Endothelial cell (in vitro differentiated cells): ENCODE measurements at regions not wholly inside any gene's neighbourhood (a gene's known extent, or its start where the extent isn't known, plus 50 kb on each side); places are given as distances from the start of the nearest gene placed in this dataset.

Experiments used
- DNase-seq: peaks from one replicate; pipeline ENCODE4 v3.0.0; 2021; ENCODE audit warnings: low spot score
- H3K27ac Mint-ChIP-seq: one replicate; pipeline ENCODE4 v1.8.0; 2021; ENCODE audit warnings: mixed read lengths, inconsistent platforms; ENCODE audit not compliant: unreplicated experiment
- H3K27me3 Mint-ChIP-seq: one replicate; pipeline ENCODE4 v1.8.0; 2021; ENCODE audit warnings: mild to moderate bottlenecking, moderate library complexity, mixed read lengths, inconsistent platforms; ENCODE audit not compliant: unreplicated experiment
- H3K36me3 Mint-ChIP-seq: one replicate; pipeline ENCODE4 v1.8.0; 2021; ENCODE audit warnings: mild to moderate bottlenecking, low read depth, mixed read lengths, inconsistent platforms; ENCODE audit not compliant: unreplicated experiment
- H3K4me1 Mint-ChIP-seq: one replicate; pipeline ENCODE4 v1.8.0; 2021; ENCODE audit warnings: mild to moderate bottlenecking, mixed read lengths, inconsistent platforms; ENCODE audit not compliant: unreplicated experiment
- H3K4me3 Mint-ChIP-seq: one replicate; pipeline ENCODE4 v1.8.0; 2021; ENCODE audit warnings: mild to moderate bottlenecking, mixed read lengths, inconsistent platforms; ENCODE audit not compliant: unreplicated experiment
- H3K9me3 Mint-ChIP-seq: one replicate; pipeline ENCODE4 v1.8.0; 2021; ENCODE audit warnings: mixed read lengths, inconsistent platforms; ENCODE audit not compliant: unreplicated experiment
- CTCF ChIP-seq: fragments of 200-600 bp; sonication (generic); IDR thresholded peaks from one replicate; pipeline ENCODE4 v1.5.0; 2021; ENCODE audit warnings: antibody characterized with exemption; ENCODE audit not compliant: unreplicated experiment

GRCh38 chr15:48058371-48058770, 62.4 kb upstream of the SLC24A5 start:
- TF ChIP-seq CTCF = no peak
- Mint-ChIP-seq H3K9me3 (no peaks in the 10 kb centered on the region), H3K27me3 (peaks cover 3% of the 10 kb centered on the region), H3K4me3 (no peak overlapping the region), H3K27ac (no peak overlapping the region), H3K36me3 (no peaks in the 10 kb centered on the region), H3K4me1 (peaks cover 15% of the 10 kb centered on the region)
- no peak for DNase-seq

GRCh38 chr15:48059791-48060190, 61.0 kb upstream of the SLC24A5 start:
- Mint-ChIP-seq H3K27ac (no peak overlapping the region), H3K4me3 (no peak overlapping the region), H3K9me3 (no peaks in the 10 kb centered on the region), H3K27me3 (peaks cover 3% of the 10 kb centered on the region), H3K36me3 (no peaks in the 10 kb centered on the region), H3K4me1 (peaks cover 15% of the 10 kb centered on the region)
- DNase-seq = no peak
- no peak for TF ChIP-seq CTCF

GRCh38 chr15:48060396-48060795, 60.4 kb upstream of the SLC24A5 start:
- no peak overlapping the region for H3K27ac Mint-ChIP-seq
- TF ChIP-seq CTCF = no peak
- no peak for DNase-seq
- H3K4me3 Mint-ChIP-seq = no peak overlapping the region
- no peaks in the 10 kb centered on the region for H3K9me3 Mint-ChIP-seq
- H3K4me1 Mint-ChIP-seq = peaks cover 15% of the 10 kb centered on the region
- peaks cover 4% of the 10 kb centered on the region for H3K27me3 Mint-ChIP-seq
- H3K36me3 Mint-ChIP-seq = no peaks in the 10 kb centered on the region

- no peak overlapping the region for H3K27ac Mint-ChIP-seq
- no peaks in the 10 kb centered on the region for H3K36me3 Mint-ChIP-seq
- peaks cover 15% of the 10 kb centered on the region for H3K4me1 Mint-ChIP-seq
- no peaks in the 10 kb centered on the region for H3K9me3 Mint-ChIP-seq
- no peak for TF ChIP-seq CTCF
- H3K27me3 Mint-ChIP-seq = peaks cover 5% of the 10 kb centered on the region
- DNase-seq = no peak
- no peak overlapping the region for H3K4me3 Mint-ChIP-seq
Measured at GRCh38 chr15:48061605-48062004, 59.2 kb upstream of the SLC24A5 start.

GRCh38 chr15:48062148-48062872, 58.5 kb upstream of the SLC24A5 start:
- DNase-seq = no peak
- Mint-ChIP-seq H3K9me3 (no peaks in the 10 kb centered on the region), H3K36me3 (no peaks in the 10 kb centered on the region), H3K27ac (no peak overlapping the region), H3K4me3 (no peak overlapping the region), H3K27me3 (peaks cover 5% of the 10 kb centered on the region), H3K4me1 (peaks cover 15% of the 10 kb centered on the region)
- no peak for TF ChIP-seq CTCF
